GM12892 (cell line): ENCODE measurements at regions not wholly inside any gene's neighbourhood (a gene's known extent, or its start where the extent isn't known, plus 50 kb on each side); places are given as distances from the start of the nearest gene placed in this dataset.
"Not testable (repeated sequence)": the region's sequence is repeated elsewhere in the genome, so short reads cannot be mapped to it uniquely, and the experiment has no call there.

Experiments
- DNase-seq: peaks from one replicate; pipeline ENCODE4 v3.0.0; 2011; ENCODE audit not compliant: insufficient read length
- FAIRE-seq: peaks from 2 replicates; lab custom pipeline; 2011; peaks lifted over from hg19 to GRCh38; lab: Jason Lieb, UNC
- POLR2A ChIP-seq: IDR thresholded peaks from 2 replicates; pipeline ENCODE4 v1.6.1; 2011; ENCODE audit warnings: low read depth, low read length, control low read depth
- POLR2AphosphoS5 ChIP-seq: IDR thresholded peaks from 2 replicates; pipeline ENCODE4 v1.6.1; 2011; ENCODE audit warnings: low read depth, low read length, control low read depth
- TAF1 ChIP-seq: IDR thresholded peaks from 2 replicates; pipeline ENCODE4 v1.6.1; 2011; ENCODE audit warnings: low read depth, mild to moderate bottlenecking, control low read depth, low read length, borderline replicate concordance

GRCh38 chr17:30731210-30732132 is 93.0 kb downstream of the CRLF3 start:
- TF ChIP-seq POLR2A (peak; percentile 94), POLR2AphosphoS5 (peak; percentile 92), TAF1 (0 out of 2 replicates have a peak, but pooled peaks have one; percentile 22)
- peak; percentile 99 for FAIRE-seq
- DNase-seq: not testable (repeated sequence)

GRCh38 chr17:30730837-30731209 is 93.7 kb downstream of the CRLF3 start:
- not testable (repeated sequence) for DNase-seq, FAIRE-seq

- DNase-seq, FAIRE-seq: not testable (repeated sequence)
These were observed 94.2 kb downstream of the CRLF3 start for GRCh38 chr17:30730171-30730836.

- not testable (repeated sequence) for FAIRE-seq, DNase-seq
These were observed 94.9 kb downstream of the CRLF3 start for GRCh38 chr17:30729471-30730170.

- not testable (repeated sequence) for FAIRE-seq, DNase-seq
These were observed 97.0 kb downstream of the CRLF3 start for GRCh38 chr17:30727517-30727916.

- not testable (repeated sequence) for FAIRE-seq, DNase-seq
These were observed 97.8 kb downstream of the CRLF3 start for GRCh38 chr17:30726734-30727133.

GRCh38 chr17:30726310-30726709 is 98.2 kb downstream of the CRLF3 start:
- FAIRE-seq, DNase-seq: not testable (repeated sequence)

GRCh38 chr17:30724034-30724650 is 100.3 kb downstream of the CRLF3 start:
- not testable (repeated sequence) for DNase-seq, FAIRE-seq

- not testable (repeated sequence) for DNase-seq, FAIRE-seq
These were observed 102.2 kb downstream of the CRLF3 start for GRCh38 chr17:30722114-30722780.

GRCh38 chr17:30720971-30721370 is 103.5 kb downstream of the CRLF3 start:
- DNase-seq, FAIRE-seq: not testable (repeated sequence)

- no peak for FAIRE-seq
- TF ChIP-seq TAF1 (no peak), POLR2AphosphoS5 (no peak)
- no peak for DNase-seq
These were observed 104.5 kb downstream of the CRLF3 start for GRCh38 chr17:30720013-30720471.

GRCh38 chr17:30719131-30719973 is 105.1 kb downstream of the CRLF3 start:
- not testable (repeated sequence) for DNase-seq
- peak; percentile 60 for FAIRE-seq

GRCh38 chr17:30718691-30719090 is 105.8 kb downstream of the CRLF3 start:
- FAIRE-seq, DNase-seq: not testable (repeated sequence)

- DNase-seq, FAIRE-seq: not testable (repeated sequence)
These were observed 106.4 kb downstream of the CRLF3 start for GRCh38 chr17:30718099-30718447.
